Mucosa of gallbladder (tissue), 1 donor: ENCODE measurements at regions not wholly inside any gene's neighbourhood (a gene's known extent, or its start where the extent isn't known, plus 50 kb on each side); places are given as distances from the start of the nearest gene placed in this dataset.
A peak's percentile ranks its signal among the peaks of the same experiment; 100 is the strongest.

Experiments
- DNase-seq: peaks from one replicate; pipeline ENCODE4 v3.0.0-alpha.2; 2020; ENCODE audit warnings: low spot score
- donor health status: DM: no; HTN: no; CAD: no.

DNA sequence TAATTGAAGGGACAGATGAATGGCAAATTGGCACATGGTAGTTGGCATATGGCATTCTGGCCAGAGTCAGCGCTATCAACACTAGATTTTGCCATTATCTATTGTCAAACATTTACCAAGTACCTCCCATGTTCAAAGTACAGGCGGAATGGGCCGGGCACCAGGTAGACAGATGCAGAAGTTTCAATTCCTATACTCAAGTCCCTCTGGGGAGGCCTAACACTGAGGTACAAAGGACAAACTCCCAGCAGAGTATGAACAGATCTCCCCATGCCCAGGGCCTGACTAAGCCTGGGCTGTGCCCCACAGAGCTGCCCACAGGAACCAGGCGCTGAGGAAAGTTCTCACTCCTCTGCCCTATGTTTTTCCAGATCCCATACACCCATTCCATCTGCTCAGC lies 257.5 kb upstream of the KLHL29 start:
- peak; percentile 80 for DNase-seq

DNA sequence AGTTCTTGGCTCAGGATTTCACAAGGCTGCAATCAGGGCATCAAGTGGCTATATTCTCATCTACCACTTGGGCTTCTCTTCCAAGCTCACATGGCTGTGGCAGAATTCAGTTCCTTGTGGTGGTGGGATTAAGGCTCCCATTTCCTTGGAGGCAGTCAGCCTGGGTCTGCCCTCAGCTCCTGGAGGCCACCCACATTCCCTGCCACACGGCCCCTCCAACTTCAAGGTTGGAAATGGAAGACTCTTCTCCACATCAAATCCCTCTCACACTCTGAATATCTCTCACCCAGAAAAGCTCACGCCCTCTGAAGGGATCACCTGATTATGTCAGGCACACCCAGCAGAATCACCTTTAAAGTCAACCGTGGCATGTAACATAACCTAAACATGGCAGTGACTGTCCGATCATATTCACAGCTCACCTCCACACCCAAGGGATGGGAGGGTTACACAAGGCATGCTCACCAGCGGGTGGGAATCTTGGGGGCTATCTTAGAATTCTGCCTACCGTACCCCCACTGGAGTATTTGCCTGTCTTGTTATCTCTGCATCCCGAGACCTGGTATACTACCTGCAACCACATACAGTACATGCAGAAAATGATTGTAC lies 256.2 kb upstream of the KLHL29 start:
- no peak for DNase-seq

DNA sequence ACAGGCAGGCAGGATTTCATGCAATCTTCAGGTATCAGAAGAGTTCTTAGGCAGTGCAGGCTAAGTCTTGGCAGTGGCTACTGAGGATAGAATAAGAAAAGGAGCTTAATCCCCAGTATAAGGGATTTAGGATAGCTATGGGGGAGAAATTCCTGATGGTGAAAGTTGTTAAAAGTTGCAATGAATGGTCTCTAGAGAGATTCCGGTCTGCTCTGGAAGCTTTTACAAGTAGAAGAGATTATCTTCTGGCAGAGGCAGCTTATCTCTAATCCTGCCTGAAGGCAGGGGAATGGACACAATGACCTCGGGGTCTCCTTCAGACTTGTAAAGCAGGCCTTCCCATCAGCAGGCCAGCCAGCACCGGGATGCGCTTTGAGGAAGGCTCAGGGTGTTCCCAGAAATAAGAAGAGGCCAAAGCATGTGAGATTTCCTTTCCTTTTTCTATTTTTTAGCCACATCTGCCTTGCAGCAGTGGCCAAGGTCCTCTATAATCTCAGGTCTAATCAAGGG lies 253.9 kb upstream of the KLHL29 start:
- no peak for DNase-seq

DNA sequence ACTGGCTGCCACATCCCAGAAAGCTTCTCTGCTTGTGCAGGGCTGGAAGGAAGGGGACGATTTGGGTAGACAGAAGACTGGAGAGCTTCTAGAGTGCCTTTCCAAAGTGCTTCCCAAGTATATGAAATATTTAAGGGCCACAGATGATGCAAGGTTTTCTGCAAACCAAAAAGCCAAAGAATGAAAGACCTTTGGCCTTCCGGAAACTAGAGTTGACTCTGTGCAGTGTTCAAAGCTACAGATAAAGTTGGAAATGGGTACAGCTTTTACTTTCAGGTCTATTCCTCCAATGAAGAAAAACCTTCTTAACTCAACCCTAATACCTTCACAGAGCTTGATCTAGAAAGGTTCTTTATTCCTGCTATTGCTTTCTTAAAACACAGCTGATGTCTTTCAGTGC lies 253.0 kb upstream of the KLHL29 start:
- DNase-seq: no peak

DNA sequence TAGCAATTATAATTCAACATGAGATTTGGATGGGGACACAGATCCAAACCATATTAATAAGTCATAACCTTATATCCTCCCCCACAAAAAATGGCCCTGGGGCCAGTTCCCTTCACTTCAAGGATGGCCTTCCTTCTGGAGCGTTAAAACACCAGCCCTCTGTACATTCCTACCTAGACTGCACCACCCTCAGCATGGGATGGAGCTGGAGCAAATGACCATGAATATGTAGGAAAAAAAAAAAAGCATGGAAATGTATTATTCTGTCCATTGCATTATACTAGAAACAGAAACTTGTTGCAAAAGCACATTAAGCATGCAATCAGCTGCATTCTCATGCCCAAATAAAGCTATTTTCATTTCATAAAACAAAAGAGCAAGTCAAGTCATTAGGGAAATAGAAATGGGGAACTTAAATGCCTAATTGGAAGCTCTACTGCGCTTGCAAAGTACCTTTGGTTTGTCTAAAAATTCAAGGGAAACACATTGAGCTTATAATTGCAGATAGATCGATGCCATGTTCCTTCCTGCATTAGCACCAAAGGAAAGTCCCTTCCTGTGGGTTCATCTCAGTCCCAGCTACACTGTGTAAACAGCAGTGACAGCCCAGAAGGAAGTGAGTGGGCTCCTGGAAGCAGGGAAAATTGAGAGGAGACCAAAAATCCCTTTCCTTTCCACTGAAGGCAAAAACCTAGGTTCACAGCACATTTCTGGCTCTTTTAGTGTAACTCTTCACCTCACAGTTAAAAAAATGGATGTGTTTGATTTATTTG lies 252.0 kb upstream of the KLHL29 start:
- no peak for DNase-seq

DNA sequence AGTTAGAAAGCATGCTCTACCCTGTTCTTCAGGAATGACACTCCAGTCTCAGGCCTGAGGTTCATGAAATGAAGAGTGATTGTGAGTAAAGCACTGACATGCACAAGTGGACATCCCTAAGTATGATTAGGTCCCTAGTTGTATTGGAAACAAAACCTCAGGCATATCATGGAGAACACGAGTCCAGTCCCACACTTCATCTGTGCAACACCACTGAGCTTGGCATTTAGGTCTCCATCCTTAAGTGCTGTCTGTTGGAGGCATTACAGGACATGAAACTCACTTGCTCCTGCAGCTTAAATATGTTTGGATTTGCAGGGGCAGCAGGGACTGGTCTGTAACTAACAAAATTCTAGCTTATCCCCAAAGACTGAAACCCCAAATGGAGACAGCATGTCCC lies 250.3 kb upstream of the KLHL29 start:
- no peak for DNase-seq

DNA sequence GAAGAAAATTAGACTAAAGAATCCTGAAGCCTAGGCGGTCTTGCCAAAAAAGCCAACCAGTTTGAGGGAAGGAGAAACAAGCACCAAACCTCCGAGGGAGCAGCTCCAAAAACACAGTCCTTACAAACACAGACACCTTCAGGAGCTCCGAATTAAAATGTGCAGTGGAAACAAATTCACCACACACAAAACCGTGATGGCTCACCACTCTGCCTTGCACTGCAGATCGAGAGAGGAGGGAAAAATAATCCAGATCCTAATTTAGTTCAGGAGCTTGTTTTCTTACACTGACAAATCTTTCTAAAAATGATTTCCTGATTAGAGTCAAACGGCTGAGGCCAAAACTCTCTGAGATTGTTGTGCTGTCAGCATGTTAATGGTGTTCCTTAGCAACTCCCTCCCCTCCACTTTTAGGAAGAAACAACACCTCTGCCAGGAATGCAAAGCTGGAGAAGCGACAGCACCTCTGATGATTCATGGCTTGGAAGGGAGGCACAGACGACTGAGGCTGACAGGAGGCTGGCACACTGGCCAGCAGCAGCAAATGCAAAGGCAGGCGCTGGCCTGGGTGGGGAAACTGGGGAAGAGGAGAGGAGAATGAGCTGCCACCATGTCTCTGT lies 249.4 kb upstream of the KLHL29 start:
- DNase-seq: peak; percentile 33

DNA sequence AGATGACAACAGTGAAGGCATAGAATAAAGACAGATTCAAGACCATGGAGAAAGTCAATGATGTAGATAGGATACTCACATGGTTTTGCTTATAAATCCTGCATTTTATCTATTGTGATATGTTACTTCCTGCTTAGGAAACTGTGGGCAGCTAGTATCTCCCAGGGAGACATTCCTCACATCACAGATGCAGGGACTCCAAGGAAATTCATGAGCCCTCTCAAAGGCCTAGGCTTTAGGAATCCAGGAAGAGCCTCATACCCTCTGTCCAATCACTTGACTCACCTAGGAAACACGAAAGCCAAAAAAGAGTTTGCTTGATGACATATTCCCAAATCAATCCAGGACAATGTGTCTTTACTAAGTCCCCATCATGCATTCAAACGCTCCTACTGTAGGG lies 247.8 kb upstream of the KLHL29 start:
- DNase-seq: no peak

DNA sequence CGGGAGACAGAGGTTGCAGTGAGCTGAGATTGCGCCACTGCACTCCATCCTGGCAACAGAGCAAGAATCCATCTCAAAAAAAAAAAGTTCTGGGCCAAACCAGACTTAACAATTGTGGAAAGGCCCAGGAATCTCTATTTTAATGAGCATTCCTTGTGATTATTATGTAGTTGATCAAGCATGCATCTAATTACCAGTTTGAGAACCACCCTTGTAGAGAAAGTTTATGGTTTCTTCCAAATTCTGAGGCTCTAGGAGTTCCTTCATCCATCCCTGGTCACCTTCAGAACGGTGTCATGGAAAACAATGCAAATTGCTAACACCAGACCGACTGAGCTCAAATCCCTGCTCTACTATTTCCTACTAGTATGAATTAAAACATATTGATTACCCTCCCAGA lies 246.3 kb upstream of the KLHL29 start:
- no peak for DNase-seq

DNA sequence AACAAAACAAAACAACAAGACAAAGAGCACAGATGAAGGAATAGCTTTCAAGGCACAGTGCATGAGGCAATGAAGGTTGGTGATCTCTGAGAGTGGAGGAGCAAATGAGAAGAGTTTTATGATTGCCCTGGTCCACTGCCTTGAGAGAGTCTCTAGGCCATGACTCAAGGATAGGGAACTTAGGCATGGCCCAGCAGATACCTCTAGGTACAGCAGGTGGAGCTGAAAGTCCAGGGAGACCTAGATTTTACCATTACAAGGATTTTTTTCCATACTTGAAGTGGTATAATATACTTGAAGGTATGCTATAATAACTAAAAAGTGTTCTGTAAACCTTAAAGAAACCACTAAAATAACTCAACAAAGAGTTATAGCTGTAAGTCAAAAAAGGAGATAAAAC lies 239.5 kb upstream of the KLHL29 start:
- no peak for DNase-seq

DNA sequence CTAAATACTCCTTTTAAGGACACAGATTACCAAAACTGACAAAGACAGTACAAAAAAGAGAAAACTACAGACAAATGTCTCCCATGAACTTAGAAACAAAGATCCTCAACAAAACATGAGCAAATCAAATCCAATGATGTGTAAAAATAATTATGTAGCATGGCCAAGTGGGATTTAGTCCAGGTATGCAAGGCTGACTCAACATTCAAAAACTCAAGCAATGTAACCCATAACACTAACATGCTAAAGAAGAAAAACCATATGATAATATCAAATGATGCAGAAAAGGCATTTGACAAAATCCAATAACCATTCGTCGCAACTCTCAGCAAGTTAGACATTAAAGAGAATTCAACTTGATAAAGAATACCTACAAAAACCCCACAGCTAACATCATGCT lies 239.0 kb upstream of the KLHL29 start:
- no peak for DNase-seq

DNA sequence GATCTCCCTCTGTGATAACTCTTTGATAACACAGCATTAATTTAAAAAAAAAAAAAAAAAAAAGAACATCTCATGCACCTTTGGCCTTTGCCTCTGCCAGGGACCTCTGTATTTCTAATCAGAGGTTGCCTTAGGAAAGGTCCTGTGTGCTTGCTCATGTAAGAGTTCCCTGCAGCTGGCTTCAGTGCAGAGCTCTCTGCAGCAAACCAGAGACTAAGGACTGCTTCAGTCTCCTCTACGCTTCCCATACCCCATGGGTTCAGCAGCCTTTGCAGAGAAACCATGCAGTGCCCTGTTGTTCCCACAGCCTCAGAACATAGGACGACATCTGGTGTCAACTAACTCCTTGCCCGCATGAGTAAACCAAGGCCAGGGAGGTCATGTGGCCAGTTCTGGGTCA lies 236.6 kb upstream of the KLHL29 start:
- no peak for DNase-seq

DNA sequence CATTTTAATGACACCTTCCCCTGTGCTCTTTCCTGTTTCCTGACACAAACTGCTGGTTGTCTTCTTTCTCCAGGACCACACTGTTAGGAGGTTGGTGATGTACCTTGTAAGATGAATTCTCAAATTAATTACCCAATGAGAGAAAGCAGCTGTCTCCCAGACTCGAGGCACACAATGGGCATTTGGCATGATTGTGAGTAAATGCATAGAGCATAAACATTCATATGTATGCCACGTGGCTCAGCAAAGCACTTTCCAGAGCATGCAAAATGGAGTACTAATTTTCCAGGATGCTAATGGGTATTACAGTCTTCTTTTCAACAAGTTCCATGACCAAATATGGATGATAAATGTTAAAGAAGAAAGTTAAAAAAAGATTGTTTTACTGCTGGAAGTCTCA lies 235.2 kb upstream of the KLHL29 start:
- no peak for DNase-seq

DNA sequence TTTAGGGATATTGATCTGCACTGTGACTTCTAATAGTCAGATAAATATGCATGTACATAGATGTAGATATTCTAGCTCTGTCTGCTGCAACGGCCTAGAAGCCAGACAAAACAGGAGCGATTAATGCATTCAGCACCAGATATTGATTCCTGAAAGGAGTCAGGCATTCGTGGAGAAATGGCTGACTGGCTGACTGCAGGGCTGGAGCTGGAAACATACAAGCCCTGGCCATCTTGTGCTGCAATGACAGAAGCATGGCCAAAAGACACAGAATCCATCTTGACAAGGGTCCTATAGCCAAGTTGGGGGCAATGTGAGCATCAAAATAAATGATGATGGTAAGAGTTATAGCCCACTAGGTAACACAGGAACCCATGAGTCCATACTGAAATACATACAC lies 231.5 kb upstream of the KLHL29 start:
- DNase-seq: no peak

DNA sequence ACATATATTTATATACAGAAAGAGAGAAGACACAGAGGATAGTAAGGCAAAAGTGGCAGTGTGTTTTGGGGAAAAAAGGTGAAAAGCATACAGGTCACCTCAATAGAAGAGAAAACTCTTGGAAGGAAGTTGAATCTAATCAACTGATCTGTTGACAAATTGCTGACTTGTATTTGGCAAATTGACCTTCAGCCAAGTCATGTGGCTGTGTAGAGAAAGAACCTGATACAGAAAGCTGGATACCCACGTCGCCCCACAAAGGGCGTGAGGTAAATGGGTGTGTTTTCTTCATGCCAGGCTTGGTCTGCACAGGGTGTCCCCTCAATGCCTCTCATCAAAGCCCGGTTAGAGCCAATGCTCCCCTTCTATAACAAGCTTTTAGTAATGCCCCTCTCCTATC lies 230.0 kb upstream of the KLHL29 start:
- DNase-seq: peak; percentile 43

DNA sequence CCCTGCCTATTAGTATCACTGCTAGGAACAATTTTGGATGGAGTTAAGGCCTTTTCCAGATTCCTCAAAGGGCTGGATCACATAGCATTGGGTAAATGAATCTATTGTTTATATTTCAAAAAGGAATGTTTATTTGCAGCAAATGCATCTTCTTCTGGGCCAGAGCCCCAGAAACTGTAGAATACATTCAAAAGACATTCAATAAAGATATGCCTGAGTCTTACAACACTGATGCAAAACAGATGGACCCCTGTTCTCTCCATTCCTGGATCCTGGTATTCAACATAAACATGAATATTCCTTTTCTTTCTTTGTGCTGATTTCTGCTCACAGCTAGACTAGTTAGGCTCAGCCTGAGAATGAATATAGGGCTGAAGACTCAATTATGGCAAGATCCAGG lies 227.2 kb upstream of the KLHL29 start:
- no peak for DNase-seq

DNA sequence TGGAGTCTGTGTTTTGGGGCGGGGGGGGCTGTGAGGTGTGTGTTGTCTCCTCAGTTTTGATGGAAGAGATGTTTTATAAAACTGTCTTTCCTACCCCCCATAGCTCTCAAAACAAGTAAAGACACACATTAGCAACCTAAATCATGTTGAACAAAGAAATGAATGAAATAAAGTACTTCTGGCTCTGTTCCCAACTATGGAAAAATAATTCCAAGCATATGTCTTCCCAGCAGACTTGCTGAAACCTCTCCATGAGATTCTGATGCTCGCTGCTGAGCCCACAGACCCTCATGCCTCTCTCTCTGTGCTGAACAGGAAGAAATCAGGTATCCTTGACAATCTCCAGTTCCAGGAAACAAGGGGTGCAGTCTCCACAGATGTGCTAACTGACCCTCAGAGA lies 226.7 kb upstream of the KLHL29 start:
- DNase-seq: no peak

DNA sequence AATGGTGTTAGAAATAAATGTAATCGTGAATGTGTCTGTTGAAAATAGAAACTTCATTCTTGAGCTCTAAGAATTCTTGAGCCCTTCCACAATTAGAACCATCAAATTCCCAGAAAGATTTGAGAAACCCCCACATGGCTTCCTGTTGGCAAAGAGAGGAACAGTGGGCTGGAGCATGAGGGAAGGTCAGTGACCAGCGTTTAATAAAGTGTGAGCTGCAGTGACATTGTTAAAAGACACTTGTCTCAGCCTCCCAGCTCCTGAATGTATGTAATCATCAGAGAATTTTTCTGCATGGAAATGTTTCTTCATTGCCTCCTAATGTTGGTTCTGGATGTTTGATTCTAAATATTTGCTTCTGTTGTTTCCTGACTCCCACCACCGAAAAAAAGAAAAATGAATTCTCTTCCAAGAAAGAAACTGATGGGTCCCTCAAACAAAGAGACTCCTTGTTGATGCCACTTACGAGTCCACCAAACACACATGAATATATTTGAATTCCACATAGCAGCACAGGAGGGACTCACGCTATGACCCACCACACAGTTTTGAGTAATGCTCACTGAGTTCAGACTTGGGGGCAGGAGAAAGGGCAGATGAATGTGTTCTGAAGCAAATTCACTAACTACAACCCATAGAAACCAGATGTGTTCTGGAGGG lies 225.1 kb upstream of the KLHL29 start:
- no peak for DNase-seq

DNA sequence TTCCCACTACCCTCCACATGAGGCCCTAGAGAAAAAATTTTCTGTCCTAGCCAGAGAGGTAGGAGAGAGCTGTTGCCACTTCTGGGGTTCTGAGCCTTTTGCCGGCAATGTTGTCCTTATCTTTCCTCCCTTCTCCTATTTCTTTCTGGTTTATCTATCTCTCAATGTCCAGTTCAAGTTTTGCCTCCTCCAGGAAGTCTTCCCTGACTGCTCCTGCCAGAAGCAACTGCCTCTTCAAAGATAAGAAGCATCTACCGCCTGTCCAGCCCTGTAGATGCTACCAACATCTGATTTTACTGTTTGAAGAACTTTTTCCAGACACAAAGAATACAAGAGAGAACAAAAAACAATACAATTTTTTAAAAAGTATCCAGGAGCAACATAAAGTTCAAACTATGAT lies 220.8 kb upstream of the KLHL29 start:
- no peak for DNase-seq

DNA sequence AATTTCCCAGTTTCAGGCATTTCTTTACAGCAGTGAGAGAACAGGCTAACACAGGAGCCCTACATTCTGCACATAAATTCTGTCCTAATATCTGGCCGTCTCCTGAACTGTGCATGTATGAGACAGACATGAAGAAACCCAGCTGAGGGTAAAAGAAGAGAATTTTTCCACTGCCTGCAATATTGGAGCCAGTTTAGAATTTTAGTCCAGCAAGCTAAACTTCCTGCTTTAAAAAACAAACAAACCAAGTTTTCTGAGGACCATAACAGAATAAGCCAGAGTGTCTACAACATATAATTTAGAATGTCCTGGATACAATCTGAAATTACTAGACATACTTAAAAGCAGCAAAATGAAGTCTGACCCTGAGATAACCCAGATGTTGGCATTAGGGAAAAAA lies 215.1 kb upstream of the KLHL29 start:
- no peak for DNase-seq

DNA sequence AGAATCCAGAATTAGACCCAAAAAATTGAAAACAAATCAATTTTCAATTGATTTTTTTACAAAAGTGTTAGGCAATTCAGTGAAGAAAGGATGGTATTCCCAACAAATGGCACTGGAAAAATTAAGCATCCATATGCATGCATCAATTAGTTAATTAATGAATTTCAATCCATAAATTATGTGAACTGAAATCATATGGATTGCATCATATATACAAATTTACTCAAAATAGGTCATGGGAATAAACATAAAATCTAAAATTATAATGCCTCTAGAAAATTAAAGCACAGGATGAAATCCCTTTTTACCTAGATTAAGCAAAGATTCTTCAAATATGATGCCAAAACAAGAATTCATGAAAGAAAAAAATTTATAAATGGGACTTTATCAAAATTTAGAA lies 213.9 kb upstream of the KLHL29 start:
- DNase-seq: no peak

DNA sequence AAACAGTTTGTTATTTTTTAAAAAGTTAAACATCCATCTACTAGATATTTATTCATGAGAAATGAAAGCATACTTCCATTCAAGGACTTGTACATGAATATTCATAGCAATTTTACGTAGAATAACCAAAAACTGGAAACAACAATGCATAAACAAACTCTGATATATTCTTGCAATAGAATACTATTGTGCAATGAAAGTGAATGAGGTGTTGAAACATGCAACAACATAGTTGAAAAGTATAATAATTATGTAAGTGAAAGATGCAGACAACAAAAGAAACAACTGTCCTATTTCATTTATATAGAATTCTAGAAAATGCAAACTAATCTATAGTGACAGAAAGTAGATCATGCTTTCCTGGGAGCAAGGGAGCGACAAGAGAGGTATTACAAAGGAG lies 206.6 kb upstream of the KLHL29 start:
- no peak for DNase-seq

DNA sequence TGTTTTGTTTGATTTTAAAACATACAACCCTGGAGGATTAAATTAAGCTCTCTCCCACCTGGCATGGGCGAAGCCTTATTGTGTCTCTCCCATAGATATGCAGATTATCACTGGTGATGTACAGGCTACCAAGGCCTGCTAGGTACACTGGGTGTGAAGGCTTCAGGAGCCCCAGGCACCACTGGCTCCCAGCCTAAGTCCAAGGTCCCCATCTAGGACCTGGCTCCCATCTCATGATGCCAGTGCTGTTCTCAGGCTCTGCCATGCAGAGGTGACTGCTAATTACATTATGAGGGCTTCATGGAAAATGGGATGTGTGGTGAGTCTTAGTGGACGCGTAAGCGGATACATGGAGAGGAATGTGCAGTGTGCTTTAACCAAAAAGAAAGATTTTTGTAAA lies 201.2 kb upstream of the KLHL29 start:
- no peak for DNase-seq
